GM21515 (cell line): ENCODE measurements at regions not wholly inside any gene's neighbourhood (a gene's known extent, or its start where the extent isn't known, plus 50 kb on each side); places are given as distances from the start of the nearest gene placed in this dataset.

Experiments used
- ATAC-seq: cut with Tn5 transposase; IDR thresholded peaks from one replicate; pipeline ENCODE4 v1.9.1; 2021; ENCODE audit not compliant: unreplicated experiment

- ATAC-seq: no peak
Observed at GRCh38 chr5:22908586-22908985, 55.4 kb upstream of the CDH12 start.

DNA sequence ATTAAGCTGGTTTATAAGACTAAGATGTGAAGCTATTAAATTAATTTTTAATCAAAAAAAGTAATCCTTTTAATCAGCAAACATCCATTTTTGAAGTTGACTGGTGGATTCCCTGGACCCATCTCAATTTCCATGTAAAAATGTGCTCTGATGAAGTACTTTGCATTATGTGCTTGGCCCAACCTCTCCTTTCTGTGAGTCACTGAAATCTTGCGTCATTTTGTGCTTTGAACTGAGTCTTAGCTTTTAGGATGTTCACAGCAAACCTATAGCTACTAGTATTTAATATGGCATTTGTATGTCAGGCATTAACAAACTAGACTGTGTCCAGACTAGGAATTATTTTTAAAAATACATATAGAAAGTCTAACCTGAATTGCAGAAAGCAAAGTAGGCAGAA lies 55.0 kb upstream of the CDH12 start:
- ATAC-seq: no peak
